ENCODE measurements at regions not wholly inside any gene's neighbourhood (a gene's known extent, or its start where the extent isn't known, plus 50 kb on each side); places are given as distances from the start of the nearest gene placed in this dataset.

GRCh38 chr4:77504407-77504806 is 101.2 kb upstream of the CXCL13 start:
- TF ChIP-seq CTCF (IDR thresholded peaks at IDR 0.05) (no peak), ZFX (IDR thresholded peaks at IDR 0.05; ENCODE audit: borderline replicate concordance) (no peak)

Data from 22Rv1 (cell line).